K562 (cell line): ENCODE measurements at regions not wholly inside any gene's neighbourhood (a gene's known extent, or its start where the extent isn't known, plus 50 kb on each side); places are given as distances from the start of the nearest gene placed in this dataset.

Source experiments
- ATAC-seq: fragments of 200-7000 bp; cut with Tn5 transposase; 3 replicates; pipeline ENCODE4 v1.9.1; 2020; ENCODE audit warnings: moderate library complexity
- BruUV-seq: library from RNA; stranded (reverse); fragments of 400-500 nt; replicated peaks from 2 replicates; lab custom pipeline; 2021; lab: Mats Ljungman, UMichigan
- CTCF ChIA-PET: fragments of 300-600 bp; formaldehyde crosslinking; extraction: SDS; loops from one replicate; lab custom pipeline; 2021; ENCODE audit warnings: low intra/inter-chr PET ratio; lab: Yijun Ruan, JAX
- POLR2A ChIA-PET: fragments of 300-600, 350-650 bp; sonication (Branson Sonifier 250); formaldehyde crosslinking; extraction: SDS; loops from one replicate; lab custom pipeline; 2021; ENCODE audit warnings: antibody characterized with exemption, inconsistent platforms; lab: Yijun Ruan, JAX
- DNase-seq, 4 experiments: peaks; one replicate each; pipeline versions ENCODE4 v3.0.0 to v3.0.0-alpha.2; 2011 to 2018; ENCODE audit warnings: low spot score in 3 of 4, mixed read lengths in 3 of 4; ENCODE audit errors: extremely low read depth in 1 of 4
- FAIRE-seq: peaks from 2 replicates; lab custom pipeline; 2011; peaks lifted over from hg19 to GRCh38; lab: Jason Lieb, UNC
- H2AFZ ChIP-seq: 2 replicates; pipeline ENCODE4 v1.6.0; 2011; ENCODE audit warnings: low read depth, low read length, control low read depth, inconsistent platforms
- H3K27ac ChIP-seq: fragments of 200-600 bp; 3 replicates; pipeline ENCODE4 v1.8.0; 2011; ENCODE audit warnings: low read depth, mild to moderate bottlenecking, control low read depth, inconsistent platforms, low read length, moderate library complexity, mixed read lengths; ENCODE audit errors: extremely low read depth
- H3K27me3 ChIP-seq, 2 experiments: fragments of 300-600 bp in 1 of 2; 2 replicates in 1 of 2; 3 replicates in 1 of 2; pipeline versions ENCODE4 v1.6.0 to v1.8.0; 2011; ENCODE audit warnings: inconsistent platforms in 2 of 2, low read length in 2 of 2, mild to moderate bottlenecking in 1 of 2, mixed read lengths in 1 of 2, moderate library complexity in 1 of 2; ENCODE audit not compliant: control insufficient read depth in 2 of 2, insufficient read depth in 2 of 2
- H3K36me3 ChIP-seq: fragments of 300-600 bp; 3 replicates; pipeline ENCODE4 v1.8.0; 2011; ENCODE audit warnings: mild to moderate bottlenecking, low read length, inconsistent platforms; ENCODE audit not compliant: control insufficient read depth, insufficient read depth
- H3K4me1 ChIP-seq, 2 experiments: fragments of 200-600 bp in 1 of 2; replicated peaks in 1 of 2; 2 replicates in 1 of 2; 3 replicates in 1 of 2; pipeline versions ENCODE4 v1.5.1 to v1.8.0; 2011; ENCODE audit warnings: inconsistent platforms in 2 of 2, low read length in 2 of 2, mild to moderate bottlenecking in 1 of 2, mixed read lengths in 1 of 2, moderate library complexity in 1 of 2; ENCODE audit not compliant: control insufficient read depth in 2 of 2, insufficient read depth in 2 of 2
- H3K4me2 ChIP-seq: 2 replicates; pipeline ENCODE4 v1.6.1; 2011; ENCODE audit warnings: low read length, control low read depth, inconsistent platforms, mixed read lengths; ENCODE audit not compliant: insufficient read depth
- H3K4me3 ChIP-seq: fragments of 200-600 bp; sonication (generic), shearing (Covaris generic); 2 replicates; pipeline ENCODE4 v1.5.1; 2016; ENCODE audit warnings: control low read depth, inconsistent platforms
- H3K79me2 ChIP-seq: fragments of 200-600 bp; 3 replicates; pipeline ENCODE4 v1.8.0; 2011; ENCODE audit warnings: low read length, inconsistent platforms; ENCODE audit not compliant: control insufficient read depth, insufficient read depth
- H3K9ac ChIP-seq, 2 experiments: 2 replicates each; pipeline versions ENCODE4 v1.6.0 to v1.6.1; 2011; ENCODE audit warnings: low read depth in 2 of 2, low read length in 2 of 2, control low read depth in 1 of 2, inconsistent platforms in 1 of 2, mild to moderate bottlenecking in 1 of 2, mixed read lengths in 1 of 2; ENCODE audit not compliant: insufficient read depth in 1 of 2
- H3K9me1 ChIP-seq: one replicate; pipeline ENCODE4 v1.6.0; 2011; ENCODE audit warnings: inconsistent platforms, mild to moderate bottlenecking, low read length, moderate library complexity; ENCODE audit not compliant: control insufficient read depth, insufficient read depth
- H3K9me3 ChIP-seq: replicated peaks from 2 replicates; pipeline ENCODE4 v1.5.1; 2011; ENCODE audit warnings: low read depth, low read length, inconsistent platforms; ENCODE audit not compliant: control insufficient read depth, insufficient read depth
- H4K20me1 ChIP-seq: replicated peaks from 2 replicates; pipeline ENCODE4 v1.6.1; 2011; ENCODE audit warnings: low read length, inconsistent platforms, mixed read lengths; ENCODE audit not compliant: control insufficient read depth, insufficient read depth
- ELF2 ChIP-seq: fragments of 250-450 bp; sonication (Bioruptor Pico); IDR thresholded peaks from 2 replicates; pipeline ENCODE4 v1.5.0; 2021; ENCODE audit warnings: mild to moderate bottlenecking
- FOXA3 ChIP-seq, 2 experiments: fragments of 450-650 bp in 1 of 2; sonication (generic) in 1 of 2; formaldehyde crosslinking; IDR thresholded peaks in 1 of 2; conservative IDR thresholded peaks in 1 of 2; 2 replicates each; pipeline versions ENCODE4 v1.4.0 to v1.8.0; 2020 to 2022; ENCODE audit warnings: mild to moderate bottlenecking in 2 of 2, missing genetic modification reagents in 1 of 2
- FUS ChIP-seq: fragments of 200-400 bp; formaldehyde crosslinking; optimal IDR thresholded peaks from 2 replicates; pipeline ENCODE3; 2017; ENCODE audit warnings: low read depth, low read length
- TRIM25 ChIP-seq: fragments of 450-650 bp; IDR thresholded peaks from 2 replicates; pipeline ENCODE4 v1.7.0; 2016; ENCODE audit warnings: borderline replicate concordance
- ZBTB33 ChIP-seq: sonication (generic); formaldehyde crosslinking; IDR thresholded peaks from 2 replicates; pipeline ENCODE4 v1.8.1; 2023; ENCODE audit warnings: mild to moderate bottlenecking, missing genetic modification reagents
- ZNF583 ChIP-seq: fragments of 250-450 bp; sonication (Bioruptor Pico); IDR thresholded peaks from 2 replicates; pipeline ENCODE4 v1.4.0; 2020
- ZNF695 ChIP-seq: fragments of 450-650 bp; formaldehyde crosslinking; IDR thresholded peaks from 2 replicates; pipeline ENCODE4 v1.4.0; 2020; ENCODE audit warnings: mild to moderate bottlenecking, moderate library complexity
- ZNF785 ChIP-seq: fragments of 250-450 bp; sonication (Bioruptor Pico); IDR thresholded peaks from 2 replicates; pipeline ENCODE4 v1.4.0; 2020; ENCODE audit warnings: mild to moderate bottlenecking
- WGBS: fragments of 100-300 bp; shearing (Covaris generic); methylation state at CpG from one replicate; pipeline ENCODE4 v1.1.6; 2016; ENCODE audit warnings: low coverage, mixed read lengths; ENCODE audit not compliant: insufficient coverage; ENCODE audit errors: missing lambda C conversion rate; 5-methylcytosine and 5-hydroxymethylcytosine counted together
- in situ Hi-C: fragments of 300-500 bp; cut with MboI; formaldehyde crosslinking; loops from 4 replicates; pipeline ENCODE4 v1.15.0; 2018; ENCODE audit warnings: inconsistent platforms, mixed read lengths
- intact Hi-C: fragments of 100-400 bp; cut with micrococcal nuclease; formaldehyde crosslinking; loops from 2 replicates; pipeline ENCODE4 v1.14.2; 2022
- TF ChIP-seq, protein P1 (sequence below): fragments of 250-450 bp; sonication (Bioruptor Pico); IDR thresholded peaks from 2 replicates; pipeline ENCODE4 v1.9.0; 2021; ENCODE audit warnings: mild to moderate bottlenecking, inconsistent platforms
- TF ChIP-seq, protein P2 (sequence below), 2 experiments: fragments of 450-650 bp; IDR thresholded peaks; 2 replicates each; pipeline ENCODE4 v1.6.1; 2018; ENCODE audit warnings: mild to moderate bottlenecking in 2 of 2, low read depth in 1 of 2; ENCODE audit not compliant: partially characterized antibody in 2 of 2
- TF ChIP-seq, protein P3 (sequence below): fragments of 250-450 bp; sonication (Bioruptor Pico); IDR thresholded peaks from 2 replicates; pipeline ENCODE4 v1.4.0; 2020; ENCODE audit warnings: mild to moderate bottlenecking, moderate library complexity

- FAIRE-seq, result no peak
- intact Hi-C loops, result loop anchor here (10.0 kb wide), 1 partner anchor 283 kb away; no protein-coding TSS in a partner anchor
- TF ChIP-seq TRIM25 (no peak), ELF2 (no peak), ZNF583 (CRISPR knock-in tag) (no peak), ZBTB33 (no peak), ZNF695 (CRISPR knock-in tag) (no peak), ZNF785 (CRISPR knock-in tag) (no peak), FUS (no peak), FOXA3 (CRISPR knock-in tag; conservative IDR thresholded peaks at IDR 0.05 in 1 of 2, IDR thresholded peaks at IDR 0.05 in 1 of 2) (no peak)
- TF ChIP-seq, protein P1, sequence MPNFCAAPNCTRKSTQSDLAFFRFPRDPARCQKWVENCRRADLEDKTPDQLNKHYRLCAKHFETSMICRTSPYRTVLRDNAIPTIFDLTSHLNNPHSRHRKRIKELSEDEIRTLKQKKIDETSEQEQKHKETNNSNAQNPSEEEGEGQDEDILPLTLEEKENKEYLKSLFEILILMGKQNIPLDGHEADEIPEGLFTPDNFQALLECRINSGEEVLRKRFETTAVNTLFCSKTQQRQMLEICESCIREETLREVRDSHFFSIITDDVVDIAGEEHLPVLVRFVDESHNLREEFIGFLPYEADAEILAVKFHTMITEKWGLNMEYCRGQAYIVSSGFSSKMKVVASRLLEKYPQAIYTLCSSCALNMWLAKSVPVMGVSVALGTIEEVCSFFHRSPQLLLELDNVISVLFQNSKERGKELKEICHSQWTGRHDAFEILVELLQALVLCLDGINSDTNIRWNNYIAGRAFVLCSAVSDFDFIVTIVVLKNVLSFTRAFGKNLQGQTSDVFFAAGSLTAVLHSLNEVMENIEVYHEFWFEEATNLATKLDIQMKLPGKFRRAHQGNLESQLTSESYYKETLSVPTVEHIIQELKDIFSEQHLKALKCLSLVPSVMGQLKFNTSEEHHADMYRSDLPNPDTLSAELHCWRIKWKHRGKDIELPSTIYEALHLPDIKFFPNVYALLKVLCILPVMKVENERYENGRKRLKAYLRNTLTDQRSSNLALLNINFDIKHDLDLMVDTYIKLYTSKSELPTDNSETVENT (CRISPR knock-in tag), result no peak
- TF ChIP-seq, protein P2, sequence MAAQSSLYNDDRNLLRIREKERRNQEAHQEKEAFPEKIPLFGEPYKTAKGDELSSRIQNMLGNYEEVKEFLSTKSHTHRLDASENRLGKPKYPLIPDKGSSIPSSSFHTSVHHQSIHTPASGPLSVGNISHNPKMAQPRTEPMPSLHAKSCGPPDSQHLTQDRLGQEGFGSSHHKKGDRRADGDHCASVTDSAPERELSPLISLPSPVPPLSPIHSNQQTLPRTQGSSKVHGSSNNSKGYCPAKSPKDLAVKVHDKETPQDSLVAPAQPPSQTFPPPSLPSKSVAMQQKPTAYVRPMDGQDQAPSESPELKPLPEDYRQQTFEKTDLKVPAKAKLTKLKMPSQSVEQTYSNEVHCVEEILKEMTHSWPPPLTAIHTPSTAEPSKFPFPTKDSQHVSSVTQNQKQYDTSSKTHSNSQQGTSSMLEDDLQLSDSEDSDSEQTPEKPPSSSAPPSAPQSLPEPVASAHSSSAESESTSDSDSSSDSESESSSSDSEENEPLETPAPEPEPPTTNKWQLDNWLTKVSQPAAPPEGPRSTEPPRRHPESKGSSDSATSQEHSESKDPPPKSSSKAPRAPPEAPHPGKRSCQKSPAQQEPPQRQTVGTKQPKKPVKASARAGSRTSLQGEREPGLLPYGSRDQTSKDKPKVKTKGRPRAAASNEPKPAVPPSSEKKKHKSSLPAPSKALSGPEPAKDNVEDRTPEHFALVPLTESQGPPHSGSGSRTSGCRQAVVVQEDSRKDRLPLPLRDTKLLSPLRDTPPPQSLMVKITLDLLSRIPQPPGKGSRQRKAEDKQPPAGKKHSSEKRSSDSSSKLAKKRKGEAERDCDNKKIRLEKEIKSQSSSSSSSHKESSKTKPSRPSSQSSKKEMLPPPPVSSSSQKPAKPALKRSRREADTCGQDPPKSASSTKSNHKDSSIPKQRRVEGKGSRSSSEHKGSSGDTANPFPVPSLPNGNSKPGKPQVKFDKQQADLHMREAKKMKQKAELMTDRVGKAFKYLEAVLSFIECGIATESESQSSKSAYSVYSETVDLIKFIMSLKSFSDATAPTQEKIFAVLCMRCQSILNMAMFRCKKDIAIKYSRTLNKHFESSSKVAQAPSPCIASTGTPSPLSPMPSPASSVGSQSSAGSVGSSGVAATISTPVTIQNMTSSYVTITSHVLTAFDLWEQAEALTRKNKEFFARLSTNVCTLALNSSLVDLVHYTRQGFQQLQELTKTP (IDR thresholded peaks at IDR 0.05; ENCODE audit: low read depth in 1 of 2, partially characterized antibody in 2 of 2), result no peak
- TF ChIP-seq, protein P3, sequence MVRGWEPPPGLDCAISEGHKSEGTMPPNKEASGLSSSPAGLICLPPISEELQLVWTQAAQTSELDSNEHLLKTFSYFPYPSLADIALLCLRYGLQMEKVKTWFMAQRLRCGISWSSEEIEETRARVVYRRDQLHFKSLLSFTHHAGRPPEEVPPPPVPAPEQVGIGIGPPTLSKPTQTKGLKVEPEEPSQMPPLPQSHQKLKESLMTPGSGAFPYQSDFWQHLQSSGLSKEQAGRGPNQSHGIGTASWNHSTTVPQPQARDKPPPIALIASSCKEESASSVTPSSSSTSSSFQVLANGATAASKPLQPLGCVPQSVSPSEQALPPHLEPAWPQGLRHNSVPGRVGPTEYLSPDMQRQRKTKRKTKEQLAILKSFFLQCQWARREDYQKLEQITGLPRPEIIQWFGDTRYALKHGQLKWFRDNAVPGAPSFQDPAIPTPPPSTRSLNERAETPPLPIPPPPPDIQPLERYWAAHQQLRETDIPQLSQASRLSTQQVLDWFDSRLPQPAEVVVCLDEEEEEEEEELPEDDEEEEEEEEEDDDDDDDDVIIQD (CRISPR knock-in tag), result no peak
Observed at GRCh38 chr9:108281696-108282095, 574.1 kb downstream of the ACTL7B start.

More at GRCh38 chr9:108281696-108282095, 574.1 kb downstream of the ACTL7B start:
- Histone ChIP-seq H3K4me3 (no peak overlapping the region), H3K4me1 (no peaks in the 10 kb centered on the region; a peak in 1 of 5 replicates), H3K9ac (no peak overlapping the region), H3K9me1 (no peaks in the 10 kb centered on the region), H4K20me1 (no peaks in the 10 kb centered on the region), H3K27ac (no peak overlapping the region), H3K27me3 (no peaks in the 10 kb centered on the region), H3K9me3 (no peaks in the 10 kb centered on the region), H3K4me2 (no peak overlapping the region), H3K36me3 (no peaks in the 10 kb centered on the region), H3K79me2 (no peaks in the 10 kb centered on the region), H2AFZ (no peak overlapping the region)
- ChIA-PET POLR2A (no interaction called here), CTCF (no interaction called here)
- no TSS peak for BruUV-seq
- 0% methylated on average over 1 of the region's 1 CpG for WGBS
- DNase-seq (no peak), ATAC-seq (no peak)
- in situ Hi-C loops, result no loop called here
